CD4-positive, alpha-beta memory T cell (primary cell): ENCODE measurements at regions not wholly inside any gene's neighbourhood (a gene's known extent, or its start where the extent isn't known, plus 50 kb on each side); places are given as distances from the start of the nearest gene placed in this dataset.
"Not testable (repeated sequence)": the region's sequence is repeated elsewhere in the genome, so short reads cannot be mapped to it uniquely, and the experiment has no call there.

ENCODE experiments used
- CTCF ChIA-PET: fragments of 350-600 bp; sonication (Branson Sonifier 250); formaldehyde crosslinking; loops from one replicate; lab custom pipeline; 2021; ENCODE audit warnings: inconsistent platforms; ENCODE audit not compliant: partially characterized antibody; lab: Charles Lee
- POLR2A ChIA-PET: fragments of 350-600 bp; sonication (Branson Sonifier 250); formaldehyde crosslinking; loops from one replicate; lab custom pipeline; 2021; ENCODE audit not compliant: partially characterized antibody; lab: Charles Lee
- DNase-seq, 5 donors: peaks; one replicate each; pipeline versions ENCODE4 v3.0.0 to v3.0.0-alpha.2; 2020 to 2022; ENCODE audit warnings: mixed read lengths in 1 of 5
- H3K27ac ChIP-seq: one replicate; pipeline ENCODE4 v1.7.0; 2013; ENCODE audit warnings: low read depth, low read length
- H3K27me3 ChIP-seq: 2 replicates; pipeline ENCODE4 v1.7.0; 2013; ENCODE audit warnings: mild to moderate bottlenecking, low read length, moderate library complexity; ENCODE audit not compliant: insufficient read depth
- H3K36me3 ChIP-seq: 2 replicates; pipeline ENCODE4 v1.7.0; 2013; ENCODE audit warnings: mild to moderate bottlenecking, low read length, moderate library complexity; ENCODE audit not compliant: insufficient read depth
- H3K4me1 ChIP-seq: 2 replicates; pipeline ENCODE4 v1.7.0; 2013; ENCODE audit warnings: mild to moderate bottlenecking, low read length, moderate library complexity; ENCODE audit not compliant: insufficient read depth
- H3K4me3 ChIP-seq, 2 donors: one replicate each; pipeline ENCODE4 v1.7.0; 2013; ENCODE audit warnings: low read length in 2 of 2, mild to moderate bottlenecking in 1 of 2
- H3K9me3 ChIP-seq, 2 donors: one replicate each; pipeline ENCODE4 v1.7.0; 2013; ENCODE audit warnings: low read length in 2 of 2, control low read depth in 1 of 2; ENCODE audit not compliant: control insufficient read depth in 1 of 2
- H3K27ac Mint-ChIP-seq, 7 donors: one replicate each; pipeline ENCODE4 v1.8.0; 2020 to 2021; ENCODE audit warnings: mixed read lengths in 7 of 7, mild to moderate bottlenecking in 6 of 7, inconsistent platforms in 3 of 7, moderate library complexity in 3 of 7
- H3K27me3 Mint-ChIP-seq, 2 donors: one replicate each; pipeline ENCODE4 v1.8.0; 2020 to 2021; ENCODE audit warnings: mixed read lengths in 2 of 2
- H3K36me3 Mint-ChIP-seq, 2 donors: one replicate each; pipeline ENCODE4 v1.8.0; 2020 to 2021; ENCODE audit warnings: mixed read lengths in 2 of 2, inconsistent platforms in 1 of 2, mild to moderate bottlenecking in 1 of 2
- H3K4me1 Mint-ChIP-seq, 4 donors: one replicate each; pipeline ENCODE4 v1.8.0; 2020 to 2021; ENCODE audit warnings: mixed read lengths in 4 of 4, mild to moderate bottlenecking in 1 of 4
- H3K4me3 Mint-ChIP-seq, 8 donors: one replicate each; pipeline ENCODE4 v1.8.0; 2020 to 2021; ENCODE audit warnings: mixed read lengths in 8 of 8, mild to moderate bottlenecking in 7 of 8, moderate library complexity in 6 of 8, inconsistent platforms in 3 of 8
- H3K9me3 Mint-ChIP-seq, 8 donors: one replicate each; pipeline ENCODE4 v1.8.0; 2020 to 2021; ENCODE audit warnings: mixed read lengths in 8 of 8, mild to moderate bottlenecking in 5 of 8, inconsistent platforms in 3 of 8, moderate library complexity in 1 of 8
- intact Hi-C: fragments of 100-400 bp; cut with micrococcal nuclease; formaldehyde crosslinking; loops from one replicate; pipeline ENCODE4 v1.15.1; 2023

DNA sequence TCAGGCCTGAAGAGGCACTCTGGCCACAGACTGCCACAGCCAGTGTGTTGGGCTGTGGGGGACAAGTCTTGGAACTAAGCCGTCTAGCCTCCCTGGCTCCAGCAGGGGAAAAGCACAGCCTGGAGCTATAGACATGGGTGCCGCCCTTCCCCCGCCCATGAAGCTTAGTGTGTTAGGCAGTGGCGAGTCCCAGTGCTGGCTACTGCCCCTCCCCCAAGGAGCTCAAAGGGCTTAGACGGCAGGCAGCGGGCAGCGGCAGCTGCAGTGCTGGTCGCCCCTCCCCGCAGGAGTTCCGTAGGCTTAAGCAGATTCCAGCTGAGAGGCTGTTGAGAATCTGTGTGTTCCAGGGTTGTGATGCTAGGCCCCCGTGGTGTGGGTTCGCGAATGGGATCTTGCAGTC is 135.8 kb upstream of the RORA start:
- ChIA-PET CTCF (no interaction called here), POLR2A (no interaction called here)
- Mint-ChIP-seq H3K9me3 (peaks cover 2 to 24% (median 10%) of the 10 kb centered on the region in 8 donors), H3K4me3 (no peak overlapping the region), H3K4me1 (no peaks in the 10 kb centered on the region), H3K36me3 (no peaks in the 10 kb centered on the region), H3K27me3 (peaks cover 15 to 18% of the 10 kb centered on the region in 2 donors), H3K27ac (no peak overlapping the region)
- Histone ChIP-seq H3K27me3 (no peaks in the 10 kb centered on the region), H3K27ac (no peak overlapping the region), H3K4me1 (no peaks in the 10 kb centered on the region), H3K9me3 (no peaks in the 10 kb centered on the region), H3K36me3 (no peaks in the 10 kb centered on the region), H3K4me3 (no peak overlapping the region)
- DNase-seq: peak in 1 of 5 donors; percentile 24
- intact Hi-C loops: no loop called here

DNA sequence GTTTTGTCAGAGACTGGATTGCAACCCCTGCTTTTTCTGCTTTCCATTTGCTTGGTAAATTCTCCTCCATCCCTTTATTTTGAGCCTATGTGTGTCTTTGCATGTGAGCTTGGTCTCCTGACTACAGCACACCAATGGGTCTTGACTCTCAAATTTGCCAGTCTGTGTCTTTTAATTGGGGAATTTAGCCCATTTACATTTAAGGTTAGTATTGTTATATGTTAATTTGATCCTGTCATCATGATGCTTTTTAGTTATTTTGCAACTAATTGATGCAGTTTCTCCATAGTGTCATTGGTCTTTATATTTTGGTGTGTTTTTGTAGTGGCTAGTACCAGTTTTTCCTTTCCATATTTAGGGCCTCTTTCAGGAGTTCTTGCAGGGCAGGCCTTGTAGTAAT is 133.8 kb upstream of the RORA start:
- DNase-seq, H3K4me3 ChIP-seq, H3K27ac Mint-ChIP-seq, H3K4me3 Mint-ChIP-seq, H3K36me3 Mint-ChIP-seq, POLR2A ChIA-PET, H3K4me1 Mint-ChIP-seq, H3K27ac ChIP-seq, intact Hi-C loops, H3K9me3 ChIP-seq, H3K36me3 ChIP-seq, H3K4me1 ChIP-seq, CTCF ChIA-PET, H3K27me3 ChIP-seq: not testable (repeated sequence)
- peaks cover 2 to 24% (median 10%) of the 10 kb centered on the region in 8 donors for H3K9me3 Mint-ChIP-seq
- H3K27me3 Mint-ChIP-seq: peaks cover 9 to 13% of the 10 kb centered on the region in 2 donors

- Mint-ChIP-seq H3K27ac (no peak overlapping the region), H3K36me3 (no peaks in the 10 kb centered on the region), H3K27me3 (peaks cover 4 to 7% of the 10 kb centered on the region in 2 donors), H3K9me3 (peaks cover 0 to 9% (median 2%) of the 10 kb centered on the region in 8 donors), H3K4me1 (no peaks in the 10 kb centered on the region), H3K4me3 (no peak overlapping the region)
- no peaks in the 10 kb centered on the region for H3K9me3 ChIP-seq
- H3K27ac ChIP-seq: no peak overlapping the region
- H3K4me3 ChIP-seq: no peak overlapping the region
- H3K36me3 ChIP-seq: no peaks in the 10 kb centered on the region
- intact Hi-C loops: no loop called here
- no peak for DNase-seq
- H3K4me1 ChIP-seq: no peaks in the 10 kb centered on the region
- ChIA-PET POLR2A (no interaction called here), CTCF (no interaction called here)
- peaks cover 2% of the 10 kb centered on the region for H3K27me3 ChIP-seq
These were observed 115.2 kb upstream of the RORA start for GRCh38 chr15:61344293-61344692.

GRCh38 chr15:61342390-61342789 is 113.3 kb upstream of the RORA start:
- Mint-ChIP-seq H3K27ac (no peak overlapping the region), H3K36me3 (no peaks in the 10 kb centered on the region), H3K4me3 (no peak overlapping the region), H3K9me3 (peaks cover 0 to 9% (median 2%) of the 10 kb centered on the region in 8 donors), H3K27me3 (peaks cover 9 to 10% of the 10 kb centered on the region in 2 donors), H3K4me1 (no peaks in the 10 kb centered on the region)
- no peaks in the 10 kb centered on the region for H3K4me1 ChIP-seq
- H3K36me3 ChIP-seq: no peaks in the 10 kb centered on the region
- CTCF ChIA-PET: no interaction called here
- no peak for DNase-seq
- no peaks in the 10 kb centered on the region for H3K9me3 ChIP-seq
- H3K4me3 ChIP-seq: no peak overlapping the region
- peaks cover 4% of the 10 kb centered on the region for H3K27me3 ChIP-seq
- POLR2A ChIA-PET: no interaction called here
- intact Hi-C loops: no loop called here
- H3K27ac ChIP-seq: no peak overlapping the region

GRCh38 chr15:61339516-61339915 is 110.4 kb upstream of the RORA start:
- DNase-seq: no peak
- H3K27me3 Mint-ChIP-seq: peaks cover 11 to 14% of the 10 kb centered on the region in 2 donors
- H3K27me3 ChIP-seq: peaks cover 4% of the 10 kb centered on the region
- H3K36me3 ChIP-seq: no peaks in the 10 kb centered on the region
- no peaks in the 10 kb centered on the region for H3K4me1 Mint-ChIP-seq
- H3K9me3 Mint-ChIP-seq: peaks cover 0 to 13% (median 2%) of the 10 kb centered on the region in 8 donors
- no peaks in the 10 kb centered on the region for H3K36me3 Mint-ChIP-seq
- no peak overlapping the region for H3K4me3 ChIP-seq
- no peak overlapping the region for H3K27ac Mint-ChIP-seq
- POLR2A ChIA-PET: no interaction called here
- no peak overlapping the region for H3K27ac ChIP-seq
- H3K4me1 ChIP-seq: no peaks in the 10 kb centered on the region
- intact Hi-C loops: no loop called here
- CTCF ChIA-PET: no interaction called here
- H3K9me3 ChIP-seq: no peaks in the 10 kb centered on the region
- H3K4me3 Mint-ChIP-seq: no peak overlapping the region

- H3K27ac ChIP-seq: no peak overlapping the region
- no peak overlapping the region for H3K4me3 Mint-ChIP-seq
- H3K27me3 Mint-ChIP-seq: peaks cover 11 to 16% of the 10 kb centered on the region in 2 donors
- no peaks in the 10 kb centered on the region for H3K9me3 ChIP-seq
- no peak overlapping the region for H3K27ac Mint-ChIP-seq
- DNase-seq: no peak
- H3K4me3 ChIP-seq: no peak overlapping the region
- H3K4me1 Mint-ChIP-seq: no peaks in the 10 kb centered on the region
- peaks cover 0 to 8% (median 3%) of the 10 kb centered on the region in 8 donors for H3K9me3 Mint-ChIP-seq
- intact Hi-C loops: no loop called here
- POLR2A ChIA-PET: no interaction called here
- no peaks in the 10 kb centered on the region for H3K36me3 Mint-ChIP-seq
- CTCF ChIA-PET: no interaction called here
- H3K36me3 ChIP-seq: no peaks in the 10 kb centered on the region
- H3K4me1 ChIP-seq: no peaks in the 10 kb centered on the region
- H3K27me3 ChIP-seq: peaks cover 4% of the 10 kb centered on the region
These were observed 108.4 kb upstream of the RORA start for GRCh38 chr15:61337541-61337940.

GRCh38 chr15:61336026-61336638 is 107.0 kb upstream of the RORA start:
- Histone ChIP-seq H3K27me3 (peaks cover 4% of the 10 kb centered on the region), H3K9me3 (no peaks in the 10 kb centered on the region), H3K4me3 (no peak overlapping the region), H3K36me3 (no peaks in the 10 kb centered on the region), H3K27ac (no peak overlapping the region), H3K4me1 (no peaks in the 10 kb centered on the region)
- peaks cover 11 to 20% of the 10 kb centered on the region in 2 donors for H3K27me3 Mint-ChIP-seq
- ChIA-PET CTCF (no interaction called here), POLR2A (no interaction called here)
- no peak overlapping the region for H3K4me3 Mint-ChIP-seq
- H3K4me1 Mint-ChIP-seq: no peaks in the 10 kb centered on the region
- no peaks in the 10 kb centered on the region for H3K36me3 Mint-ChIP-seq
- H3K27ac Mint-ChIP-seq: no peak overlapping the region
- H3K9me3 Mint-ChIP-seq: peaks cover 0 to 8% (median 3%) of the 10 kb centered on the region in 8 donors
- intact Hi-C loops: no loop called here
- DNase-seq: no peak
